Fibroblast of pulmonary artery (primary cell): ENCODE measurements at regions not wholly inside any gene's neighbourhood (a gene's known extent, or its start where the extent isn't known, plus 50 kb on each side); places are given as distances from the start of the nearest gene placed in this dataset.

Source experiments
- DNase-seq: peaks from one replicate; pipeline ENCODE4 v3.0.0-alpha.2; 2010; ENCODE audit warnings: low read depth
- H3K4me3 ChIP-seq: replicated peaks from 2 replicates; pipeline ENCODE4 v1.5.1; 2011; ENCODE audit warnings: low read depth, mild to moderate bottlenecking, control low read depth, low read length, moderate library complexity
- TF ChIP-seq, protein P1 (sequence below): IDR thresholded peaks from 2 replicates; pipeline ENCODE4 v1.5.1; 2011; ENCODE audit warnings: mild to moderate bottlenecking, control low read depth, low read length, inconsistent platforms; ENCODE audit errors: missing control alignments

DNA sequence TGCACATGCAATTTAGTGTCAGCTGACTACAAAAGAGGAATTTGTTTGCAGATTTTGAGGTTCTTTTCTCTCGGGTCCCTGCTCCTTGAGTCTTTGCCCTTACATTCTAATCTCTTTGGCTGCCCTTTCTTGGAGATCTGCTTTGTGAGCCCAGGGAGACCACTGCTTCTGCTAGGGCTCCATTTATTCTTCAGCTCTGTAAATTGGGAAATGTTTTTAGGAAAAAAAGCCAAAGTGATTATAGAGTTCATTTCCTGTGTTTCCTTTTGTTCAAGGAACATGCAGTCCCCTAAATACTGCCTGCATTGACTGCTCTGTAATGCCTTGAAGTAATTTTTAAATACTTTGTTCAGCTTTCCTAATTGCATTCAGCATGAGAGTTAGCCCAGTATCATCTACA is 197.4 kb downstream of the CSNK1G3 start:
- TF ChIP-seq, protein P1, sequence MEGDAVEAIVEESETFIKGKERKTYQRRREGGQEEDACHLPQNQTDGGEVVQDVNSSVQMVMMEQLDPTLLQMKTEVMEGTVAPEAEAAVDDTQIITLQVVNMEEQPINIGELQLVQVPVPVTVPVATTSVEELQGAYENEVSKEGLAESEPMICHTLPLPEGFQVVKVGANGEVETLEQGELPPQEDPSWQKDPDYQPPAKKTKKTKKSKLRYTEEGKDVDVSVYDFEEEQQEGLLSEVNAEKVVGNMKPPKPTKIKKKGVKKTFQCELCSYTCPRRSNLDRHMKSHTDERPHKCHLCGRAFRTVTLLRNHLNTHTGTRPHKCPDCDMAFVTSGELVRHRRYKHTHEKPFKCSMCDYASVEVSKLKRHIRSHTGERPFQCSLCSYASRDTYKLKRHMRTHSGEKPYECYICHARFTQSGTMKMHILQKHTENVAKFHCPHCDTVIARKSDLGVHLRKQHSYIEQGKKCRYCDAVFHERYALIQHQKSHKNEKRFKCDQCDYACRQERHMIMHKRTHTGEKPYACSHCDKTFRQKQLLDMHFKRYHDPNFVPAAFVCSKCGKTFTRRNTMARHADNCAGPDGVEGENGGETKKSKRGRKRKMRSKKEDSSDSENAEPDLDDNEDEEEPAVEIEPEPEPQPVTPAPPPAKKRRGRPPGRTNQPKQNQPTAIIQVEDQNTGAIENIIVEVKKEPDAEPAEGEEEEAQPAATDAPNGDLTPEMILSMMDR: no peak
- no peak overlapping the region for H3K4me3 ChIP-seq
- peak; percentile 33 for DNase-seq

DNA sequence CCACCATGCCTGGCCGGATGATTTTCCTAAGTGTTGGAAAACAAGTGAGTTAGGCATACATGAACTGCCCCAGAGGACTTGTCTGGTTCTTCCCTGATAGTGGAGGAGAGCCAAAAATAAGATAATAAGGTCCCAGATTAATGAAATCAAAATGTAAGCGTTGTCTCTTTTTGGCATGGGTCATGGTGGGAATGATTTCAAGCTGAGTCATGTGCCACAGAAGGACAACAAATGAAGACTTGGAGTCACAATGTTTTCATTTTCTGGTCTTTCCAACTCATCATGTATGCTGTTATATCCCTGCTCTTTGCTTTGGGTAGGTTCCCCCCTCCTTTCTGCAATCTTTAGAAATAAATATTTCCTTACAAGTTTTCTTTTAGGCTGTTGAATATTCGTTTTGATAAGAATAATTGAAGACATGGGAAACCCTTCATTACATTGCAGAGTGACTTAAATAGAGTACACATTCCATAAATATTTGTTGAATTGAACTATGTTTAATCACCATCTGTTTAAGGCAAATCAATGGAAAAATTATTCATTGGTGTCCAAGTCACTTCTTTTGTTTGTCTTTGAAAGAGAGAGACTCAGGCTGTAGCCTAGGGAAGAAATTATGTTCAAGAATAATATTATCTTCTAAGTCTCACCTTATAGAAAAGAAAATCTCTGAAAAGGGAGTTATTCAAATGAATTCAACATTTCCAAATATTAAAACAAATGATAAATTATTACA is 196.3 kb downstream of the CSNK1G3 start:
- no peak overlapping the region for H3K4me3 ChIP-seq
- TF ChIP-seq, protein P1: no peak
- peak; percentile 79 for DNase-seq

DNA sequence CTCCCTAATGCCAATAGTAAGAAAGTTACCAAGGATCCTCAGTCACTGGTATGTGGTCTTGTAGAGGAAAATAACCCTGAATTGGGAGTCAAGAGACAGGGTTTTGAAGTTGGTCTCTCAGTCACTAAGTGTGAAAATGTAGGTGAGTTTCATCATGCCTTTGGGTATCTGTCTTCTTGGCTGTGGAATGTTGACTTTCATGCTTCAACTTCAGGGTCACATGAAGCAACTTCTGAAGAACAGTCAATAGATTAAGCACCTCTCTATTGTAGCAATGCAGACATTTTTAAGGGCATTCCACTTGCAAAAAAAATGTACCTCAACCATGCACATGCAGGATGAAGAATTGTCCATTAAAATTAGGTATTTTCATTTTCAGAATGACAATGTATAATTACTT is 194.6 kb downstream of the CSNK1G3 start:
- TF ChIP-seq, protein P1: no peak
- no peak overlapping the region for H3K4me3 ChIP-seq
- no peak for DNase-seq

DNA sequence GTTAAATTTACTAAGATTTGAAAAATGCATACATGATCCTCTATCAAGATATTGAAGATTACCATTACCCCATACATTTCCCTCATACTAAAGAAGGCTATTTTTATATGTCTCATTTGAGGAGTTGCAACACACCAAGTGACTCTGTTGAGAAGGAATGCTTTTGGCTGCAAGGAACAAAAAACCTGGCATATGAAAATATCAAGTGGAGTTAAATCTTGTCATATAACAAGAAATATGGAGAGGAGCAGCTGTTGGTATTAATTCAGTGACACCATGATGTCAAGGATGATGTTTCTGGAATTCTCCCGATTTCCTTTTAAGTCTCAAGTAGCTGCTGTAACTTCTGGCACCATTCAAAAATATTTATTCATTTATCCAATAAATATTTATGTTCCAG is 193.8 kb downstream of the CSNK1G3 start:
- peak; percentile 75 for DNase-seq
- no peak overlapping the region for H3K4me3 ChIP-seq
- TF ChIP-seq, protein P1: no peak

DNA sequence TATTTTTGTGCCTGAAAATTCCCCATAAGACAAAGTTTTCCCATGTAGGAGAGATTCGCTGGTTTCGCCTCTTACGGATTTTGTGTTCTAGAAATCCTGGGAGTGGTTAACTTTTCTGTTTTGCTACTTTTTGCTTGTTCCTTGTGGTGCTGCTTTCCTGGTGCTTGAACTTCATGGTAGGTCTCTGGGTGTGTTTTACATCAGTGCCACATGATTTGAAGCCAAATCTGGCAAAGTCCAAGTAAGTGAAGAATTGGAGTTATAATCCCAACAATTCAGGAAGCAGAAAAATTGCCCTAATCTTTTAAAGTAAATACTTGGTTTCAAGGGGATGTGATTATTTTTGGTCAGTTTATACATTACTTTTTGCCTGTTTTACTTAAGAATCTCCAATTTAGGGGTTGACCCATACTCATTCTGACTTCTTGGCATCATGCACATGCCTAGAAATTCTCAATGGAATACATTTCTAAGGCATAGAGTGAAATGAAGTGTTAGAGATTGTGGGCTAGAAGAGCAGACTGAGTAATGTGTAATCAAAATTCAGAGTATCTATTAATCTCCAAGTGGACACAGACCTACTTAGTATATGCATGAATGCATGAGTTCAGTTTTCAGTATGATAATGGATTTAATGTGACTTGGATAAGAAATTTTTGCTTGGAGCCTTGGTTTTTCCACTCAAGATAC is 189.7 kb downstream of the CSNK1G3 start:
- no peak for DNase-seq
- no peak overlapping the region for H3K4me3 ChIP-seq
- TF ChIP-seq, protein P1: no peak

DNA sequence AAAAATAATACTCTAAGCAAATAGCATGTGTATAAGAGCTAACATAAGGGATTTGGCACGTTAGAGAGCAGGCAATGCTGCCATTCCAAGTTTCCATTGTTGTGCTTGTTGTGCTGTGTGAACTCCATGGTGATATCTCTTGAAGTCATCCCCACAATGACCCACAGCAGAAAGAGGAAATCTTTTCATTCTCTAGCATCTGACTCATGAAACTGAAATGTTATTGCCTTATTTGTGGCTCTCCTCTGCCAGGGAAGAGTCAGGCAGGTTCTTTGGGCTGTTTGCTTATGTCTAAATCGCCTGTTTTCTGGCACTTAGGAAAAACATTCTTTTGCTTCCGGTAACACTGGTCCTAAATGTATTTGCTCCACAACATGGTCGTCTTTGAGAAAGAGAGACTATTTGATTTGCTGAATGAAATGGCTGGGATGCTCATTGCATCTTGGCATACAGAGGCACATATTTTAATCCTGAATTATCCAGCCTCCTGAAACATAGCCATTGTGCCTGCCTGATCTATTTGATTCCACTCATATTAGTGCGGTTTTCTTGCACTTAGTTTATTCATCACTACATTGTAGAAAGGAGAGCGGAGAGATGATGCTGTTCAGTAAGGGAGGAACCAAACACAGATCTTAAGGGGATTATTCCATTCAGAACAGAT is 188.8 kb downstream of the CSNK1G3 start:
- no peak overlapping the region for H3K4me3 ChIP-seq
- TF ChIP-seq, protein P1: no peak
- peak; percentile 99 for DNase-seq
